Body of pancreas (tissue), 4 donors: ENCODE measurements at regions not wholly inside any gene's neighbourhood (a gene's known extent, or its start where the extent isn't known, plus 50 kb on each side); places are given as distances from the start of the nearest gene placed in this dataset.

ENCODE experiments used
- CTCF ChIP-seq, 7 experiments: fragments of 450-650 bp in 4 of 7; fragments of 200-600 bp in 3 of 7; sonication (generic) in 3 of 7; IDR thresholded peaks; one replicate each; pipeline ENCODE4 v1.5.1; 2016 to 2019; ENCODE audit warnings: antibody characterized with exemption in 7 of 7
- POLR2A ChIP-seq, 3 donors: fragments of 450-650 bp; IDR thresholded peaks; one replicate each; pipeline ENCODE4 v1.6.1; 2016; ENCODE audit warnings: antibody characterized with exemption in 3 of 3, mild to moderate bottlenecking in 2 of 3

GRCh38 chr2:37873229-37873628 lies 51.9 kb upstream of the RMDN2 start:
- TF ChIP-seq CTCF (IDR thresholded peaks at IDR 0.05) (no peak), POLR2A (IDR thresholded peaks at IDR 0.05) (no peak)
